ENCODE measurements at regions not wholly inside any gene's neighbourhood (a gene's known extent, or its start where the extent isn't known, plus 50 kb on each side); places are given as distances from the start of the nearest gene placed in this dataset.

DNA sequence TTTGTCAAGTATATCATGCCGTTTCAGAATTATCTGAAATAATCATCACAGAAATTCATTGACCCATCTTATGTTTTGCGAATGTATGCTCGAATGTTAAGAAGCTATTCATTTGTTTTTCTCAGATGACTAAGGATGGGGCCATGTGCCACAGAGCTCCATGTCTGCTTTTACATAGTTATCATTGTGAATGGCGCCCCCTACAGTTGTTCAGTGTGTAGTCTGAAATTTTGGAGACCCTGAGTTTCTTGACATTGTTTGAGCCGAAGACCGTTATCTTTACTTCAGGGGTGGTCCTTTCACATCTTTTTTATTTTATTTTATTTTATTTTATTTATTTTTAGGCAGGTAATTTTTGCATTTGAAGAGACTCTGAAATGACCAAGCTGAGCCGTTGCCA, 972.0 kb upstream of the RBFOX1 start:
- no peak for DNase-seq

DNA sequence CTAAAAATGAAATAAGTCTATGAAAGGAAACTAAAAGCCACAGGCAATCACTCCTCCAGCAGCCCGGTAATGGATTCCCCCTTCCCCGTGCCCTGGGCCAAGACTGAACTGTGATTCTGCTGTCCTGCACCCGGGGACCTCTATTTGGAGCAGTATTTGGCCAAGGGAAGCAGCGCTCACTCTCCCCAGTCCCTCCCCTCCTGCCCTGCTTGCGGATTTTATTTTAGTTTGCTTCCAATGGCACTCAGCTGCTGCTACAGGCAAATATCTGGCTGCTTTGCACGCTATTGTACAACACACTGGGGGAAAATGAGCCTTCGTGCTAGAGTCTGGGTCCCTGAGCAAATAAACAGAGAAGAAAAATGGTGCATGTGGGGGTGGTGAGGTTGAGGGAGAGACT, 975.7 kb upstream of the RBFOX1 start:
- no peak for DNase-seq

DNA sequence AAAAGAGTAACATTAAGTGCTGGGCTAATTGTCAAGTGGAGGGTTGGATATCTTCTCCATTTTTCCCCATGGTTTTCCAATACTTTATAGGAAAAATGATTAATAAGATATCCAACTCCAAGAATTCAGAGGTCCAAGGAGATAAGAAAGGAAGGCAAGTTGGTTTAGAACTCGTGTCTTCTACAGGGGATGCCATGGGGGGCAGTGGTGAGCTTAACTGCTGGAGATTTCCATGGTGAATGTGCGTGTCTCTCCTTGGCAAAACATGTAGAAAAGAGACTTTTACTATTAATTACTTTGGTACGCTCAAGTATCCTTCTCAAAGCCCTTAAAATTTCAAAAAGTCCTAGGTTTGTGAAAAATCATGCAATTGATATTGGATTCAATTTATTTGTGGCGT, 982.9 kb upstream of the RBFOX1 start:
- no peak for DNase-seq

DNA sequence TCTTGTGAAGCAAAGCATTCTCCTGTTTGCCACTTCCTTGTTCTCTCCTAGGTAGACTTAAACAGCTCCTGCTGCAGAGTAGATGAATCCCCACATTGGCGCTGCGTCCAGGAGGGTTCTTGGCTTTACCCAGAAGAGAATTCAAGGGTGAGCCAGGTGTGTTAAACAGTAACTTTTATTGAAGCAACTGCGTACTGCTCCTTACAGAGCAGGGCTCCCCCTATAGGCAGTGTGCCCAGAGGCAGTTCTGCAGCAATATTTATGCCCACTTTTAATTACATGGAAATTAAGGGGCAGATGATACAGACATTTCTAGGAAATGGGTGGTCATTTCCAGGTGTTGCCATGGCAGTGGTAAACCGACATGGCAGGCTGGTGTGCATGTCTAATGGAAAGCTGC, 987.6 kb upstream of the RBFOX1 start:
- DNase-seq, result no peak

DNA sequence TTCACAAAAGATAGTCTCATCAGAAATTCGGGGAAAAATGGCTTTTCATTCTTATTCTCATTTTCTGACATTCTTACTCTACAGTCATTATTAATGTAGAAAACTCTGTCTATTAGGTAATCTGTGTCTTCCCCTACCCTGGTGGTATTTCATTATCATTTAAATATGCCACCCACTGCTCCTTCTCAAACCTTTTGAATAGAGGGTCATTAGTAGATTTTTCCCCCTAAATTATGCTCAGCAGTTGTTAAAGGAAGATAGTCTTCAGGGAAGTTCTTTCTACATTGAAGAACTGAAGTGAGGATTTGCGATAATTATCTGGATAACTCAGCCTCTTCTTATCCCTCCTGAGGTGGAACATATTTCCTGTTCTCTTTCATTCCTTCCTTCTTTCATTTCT, 989.5 kb upstream of the RBFOX1 start:
- no peak for DNase-seq

DNA sequence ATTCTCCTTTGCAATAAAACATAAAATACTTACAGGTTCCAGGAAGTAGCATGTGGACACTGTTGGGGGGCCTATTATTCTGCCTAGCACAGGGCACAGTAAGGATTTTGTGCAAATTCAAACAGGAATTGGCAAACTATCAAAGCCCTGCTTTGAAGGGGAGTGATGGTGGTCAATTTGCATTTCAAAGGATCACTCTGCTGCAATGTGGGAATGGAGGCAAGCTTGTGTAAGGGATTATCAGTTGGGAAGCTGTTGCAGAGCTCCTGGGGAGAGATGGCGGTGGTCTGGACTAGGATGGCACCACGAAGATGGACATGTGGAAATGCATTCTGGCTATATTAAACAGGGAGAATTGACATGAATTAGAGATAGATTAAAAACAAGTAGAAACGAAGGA, 990.7 kb upstream of the RBFOX1 start:
- no peak for DNase-seq

DNA sequence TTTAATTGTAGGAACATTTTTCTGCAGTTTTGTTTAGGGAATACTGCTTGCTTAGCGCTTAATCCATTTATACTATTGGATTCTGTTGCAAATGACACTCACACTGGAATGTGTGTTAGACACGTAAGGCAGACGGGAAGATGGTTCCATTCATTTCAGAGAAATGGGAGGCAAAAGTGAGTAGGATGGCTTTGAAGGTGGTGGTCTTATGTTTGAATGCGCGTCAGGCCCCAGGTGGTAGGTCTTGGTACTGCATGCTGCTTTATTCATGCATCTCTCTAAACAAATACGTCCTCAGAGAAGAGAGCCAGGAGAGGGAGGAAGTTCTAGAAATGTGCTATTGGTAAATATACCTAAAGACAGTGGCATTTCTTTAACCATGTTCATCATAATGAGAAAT, 997.6 kb upstream of the RBFOX1 start:
- DNase-seq, result no peak

DNA sequence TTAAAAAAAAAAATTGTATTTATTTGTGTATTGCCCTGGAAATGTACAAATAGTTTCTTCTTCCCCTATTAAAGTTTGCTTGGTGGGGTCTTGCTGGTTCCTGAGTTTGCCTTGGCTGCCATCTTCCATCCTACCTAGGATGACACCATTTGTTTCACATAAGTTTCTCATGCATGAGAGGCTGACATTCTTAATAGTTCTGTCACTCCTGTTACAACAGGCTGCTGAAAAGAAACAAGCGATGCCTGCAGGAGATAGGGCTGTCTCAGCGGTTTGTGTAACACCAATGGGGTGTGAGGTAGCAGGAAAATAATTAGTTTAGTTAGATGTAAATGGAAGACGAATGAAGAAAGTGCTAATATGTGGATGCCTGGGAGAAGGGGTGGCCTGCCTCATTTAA, 1000.9 kb upstream of the RBFOX1 start:
- DNase-seq, result no peak

DNA sequence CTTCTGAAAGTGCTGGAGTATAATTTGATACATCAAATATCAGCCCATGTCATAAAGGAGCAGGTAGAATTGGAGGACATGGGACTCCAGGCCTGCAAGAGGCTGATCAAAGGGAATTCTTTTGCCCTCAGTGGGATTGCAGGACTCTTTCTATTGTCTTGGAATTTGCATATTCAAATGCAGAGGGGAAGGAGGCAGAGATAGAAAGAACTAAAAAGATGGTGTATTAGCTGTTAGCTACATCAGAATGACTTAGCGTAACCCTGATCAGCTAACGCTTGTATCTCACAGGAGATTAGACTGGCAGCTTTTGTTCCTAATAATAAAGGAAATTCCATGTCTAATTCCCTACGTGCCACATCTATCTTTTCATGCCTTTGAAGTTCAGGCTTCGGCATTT, 1014.7 kb upstream of the RBFOX1 start:
- no peak for DNase-seq

DNA sequence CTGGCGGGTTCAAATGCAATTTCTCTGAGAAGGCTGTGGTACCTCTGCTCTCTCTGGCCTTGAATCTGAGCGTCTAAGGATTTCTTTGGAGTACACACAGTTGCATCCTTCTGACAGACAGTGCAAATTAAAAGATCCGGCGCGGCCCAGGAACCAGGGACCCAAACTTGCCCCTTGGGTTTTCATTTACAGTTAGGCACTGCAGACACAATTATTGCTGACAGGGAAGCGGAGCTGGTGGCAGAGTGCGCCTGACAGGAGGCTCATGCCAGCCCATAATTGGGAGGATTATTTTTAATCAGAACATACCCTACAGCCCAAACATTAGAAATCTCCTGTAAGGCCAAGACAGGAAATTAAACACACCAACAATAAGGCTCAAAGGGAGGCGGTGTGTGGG, 1023.4 kb upstream of the RBFOX1 start:
- DNase-seq, result no peak

DNA sequence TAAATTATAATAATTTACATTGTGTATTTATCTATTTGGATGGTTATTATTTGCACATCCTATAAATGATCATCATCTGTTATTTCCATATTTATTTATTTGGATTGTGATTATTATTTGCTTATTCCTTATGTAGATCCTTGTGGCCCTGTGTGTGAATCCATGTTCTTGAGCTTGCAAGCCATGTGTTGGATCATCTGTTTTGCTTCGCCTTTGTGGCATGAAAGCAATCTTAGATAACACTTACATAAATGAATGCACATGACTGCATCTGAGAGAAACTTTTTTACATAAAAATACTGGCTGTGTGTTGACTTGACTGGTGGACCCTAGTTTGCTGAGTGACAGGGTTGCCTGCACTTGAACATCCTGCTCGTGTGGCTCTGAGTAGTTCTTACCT, 1024.5 kb upstream of the RBFOX1 start:
- DNase-seq, result no peak

DNA sequence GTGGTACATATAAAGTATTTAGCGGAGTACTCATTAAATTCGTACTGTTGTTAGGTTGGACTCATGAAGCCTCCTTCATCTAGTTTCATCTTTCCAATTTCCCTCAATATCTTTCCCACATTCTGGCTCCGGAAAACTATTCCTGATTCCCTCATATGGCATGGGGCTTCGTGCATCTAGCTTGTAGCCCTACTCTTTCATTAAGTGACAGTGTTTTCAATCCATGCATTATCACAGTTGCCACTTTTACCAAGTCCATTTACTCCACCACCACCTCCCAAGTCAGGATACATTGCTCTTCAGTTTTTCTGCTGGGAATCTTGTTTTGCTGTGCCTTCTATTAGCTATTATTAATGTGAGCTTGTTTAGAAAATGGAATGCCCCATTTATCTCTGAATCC, 1032.1 kb upstream of the RBFOX1 start:
- no peak for DNase-seq

DNA sequence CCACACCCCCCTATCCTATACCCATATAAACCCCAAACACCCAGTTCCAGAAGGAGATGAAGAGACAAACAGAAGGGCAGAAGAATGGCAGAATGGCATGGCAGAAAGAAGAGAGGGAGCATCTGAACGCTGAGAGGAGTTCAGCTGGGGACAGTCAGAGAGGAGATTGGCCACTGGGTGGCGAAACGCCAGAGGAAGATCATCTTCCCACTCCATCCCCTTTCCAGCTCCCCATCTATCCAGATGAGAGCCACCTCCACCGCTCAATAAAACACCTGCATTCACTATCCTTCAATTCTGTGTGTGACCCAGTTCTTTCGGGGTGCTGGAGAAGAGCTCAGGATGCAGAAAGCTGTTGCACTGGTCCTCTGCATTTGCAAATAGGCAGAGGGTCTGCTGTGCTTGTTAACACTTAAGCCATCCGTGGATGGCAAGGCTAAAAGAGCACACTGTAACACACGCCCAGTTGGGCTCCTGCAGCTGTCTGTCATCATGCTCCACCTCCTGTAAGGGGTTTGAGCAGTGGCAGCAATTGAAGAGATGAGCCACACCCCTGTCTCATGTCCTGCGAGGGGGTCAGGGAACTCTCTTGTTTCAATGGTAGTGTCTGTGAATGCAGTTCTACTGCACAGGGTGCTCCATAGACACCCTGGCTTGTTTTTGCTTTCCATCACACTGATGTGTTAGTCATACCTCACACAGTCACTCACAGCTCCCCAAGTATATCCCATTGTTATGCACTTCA, 1034.8 kb upstream of the RBFOX1 start:
- DNase-seq, result no peak

DNA sequence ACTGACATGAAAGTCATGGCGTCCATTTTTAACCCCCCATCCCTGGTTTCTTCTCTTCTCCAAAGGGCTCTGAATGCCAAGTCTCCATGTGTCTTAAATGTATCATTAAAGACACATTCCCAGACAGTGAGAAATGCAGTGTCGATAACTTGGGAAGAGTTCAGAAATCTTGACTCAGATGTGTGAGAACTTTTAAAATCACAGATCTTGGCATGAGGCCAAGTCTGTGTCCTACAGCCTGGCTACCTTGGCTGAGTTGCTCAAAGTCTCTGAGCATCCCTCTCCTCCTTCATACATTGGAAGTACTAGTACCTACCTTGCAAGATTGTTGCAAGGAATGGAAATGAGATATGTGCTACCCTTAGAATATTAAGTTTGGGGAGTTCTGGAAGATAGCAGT, 1046.5 kb upstream of the RBFOX1 start:
- DNase-seq, result no peak

DNA sequence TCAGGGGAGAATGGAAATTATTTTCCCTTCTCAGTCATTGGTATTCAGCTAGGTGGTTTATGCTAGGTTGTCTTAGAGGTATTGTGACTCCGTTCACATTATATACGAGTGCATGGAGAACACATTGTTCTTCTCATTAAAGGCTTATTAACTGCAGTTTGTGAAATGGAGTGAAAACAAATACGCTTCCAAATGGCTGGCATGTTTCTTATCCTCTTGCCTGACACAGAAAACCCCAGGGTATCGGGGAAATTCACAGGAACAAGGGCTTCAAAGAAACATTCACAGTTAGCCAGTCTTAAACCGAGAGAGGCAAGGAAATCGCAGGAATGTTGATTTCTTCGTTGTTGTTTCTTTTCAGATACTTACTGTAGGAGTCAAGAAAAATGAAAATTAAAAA, 1047.9 kb upstream of the RBFOX1 start:
- DNase-seq, result no peak

DNA sequence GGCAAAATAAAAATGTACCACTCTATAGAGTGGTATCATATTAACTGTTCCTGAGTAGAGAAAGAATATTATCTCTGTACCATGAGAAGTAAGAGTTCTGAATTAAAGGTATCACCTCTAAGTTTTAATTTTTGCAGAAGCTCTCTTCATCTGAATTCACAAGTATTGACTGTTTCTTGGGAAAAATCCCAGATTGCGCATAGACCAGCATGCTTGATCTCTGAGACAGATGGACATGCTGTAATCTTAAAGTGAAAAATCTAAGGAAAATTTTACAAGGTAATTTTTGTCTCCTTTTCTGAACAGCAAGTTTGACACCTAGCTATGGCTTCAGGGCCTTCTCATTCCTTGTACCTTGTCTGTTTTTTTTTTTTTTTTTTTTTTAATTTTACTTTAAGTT, 1050.7 kb upstream of the RBFOX1 start:
- no peak for DNase-seq

DNA sequence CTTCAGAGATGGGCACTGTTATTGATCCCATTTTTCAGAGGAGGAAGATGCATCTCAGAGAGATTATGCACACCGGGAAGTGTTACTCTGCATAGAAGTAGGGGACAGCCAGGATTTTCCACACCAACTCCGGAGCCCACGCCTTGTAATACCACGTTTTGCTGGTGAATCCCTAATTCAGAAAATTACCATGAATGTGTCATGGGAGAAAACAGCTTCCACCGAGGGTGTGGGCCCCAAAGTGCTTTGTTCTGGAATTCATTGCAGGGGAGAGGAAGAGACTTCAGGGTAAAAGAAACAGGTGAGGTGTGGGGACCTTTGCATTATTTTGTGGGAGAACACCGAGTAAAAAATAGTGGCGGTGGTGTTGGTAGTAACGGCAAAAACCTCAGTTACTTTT, 1051.4 kb upstream of the RBFOX1 start:
- DNase-seq, result no peak

DNA sequence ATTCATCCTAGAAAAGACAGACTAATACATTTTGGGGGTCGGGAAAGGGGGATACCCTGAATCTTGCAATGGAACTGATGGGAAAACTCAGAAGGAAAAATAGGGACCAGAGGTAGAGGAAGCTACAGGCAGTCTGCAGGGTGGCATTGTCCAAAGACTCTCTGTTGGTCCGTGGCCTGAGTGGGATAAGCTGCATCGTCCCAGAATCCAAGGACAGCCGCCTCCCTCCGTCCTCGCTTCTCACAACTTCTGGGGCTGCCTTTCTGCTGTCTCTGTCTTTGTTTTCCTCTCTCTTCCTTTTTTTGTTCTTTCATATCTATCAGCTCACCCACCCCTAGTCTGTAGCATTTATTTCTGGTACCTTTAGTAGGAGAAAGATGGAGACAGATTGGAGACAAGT, 1052.6 kb upstream of the RBFOX1 start:
- no peak for DNase-seq

DNA sequence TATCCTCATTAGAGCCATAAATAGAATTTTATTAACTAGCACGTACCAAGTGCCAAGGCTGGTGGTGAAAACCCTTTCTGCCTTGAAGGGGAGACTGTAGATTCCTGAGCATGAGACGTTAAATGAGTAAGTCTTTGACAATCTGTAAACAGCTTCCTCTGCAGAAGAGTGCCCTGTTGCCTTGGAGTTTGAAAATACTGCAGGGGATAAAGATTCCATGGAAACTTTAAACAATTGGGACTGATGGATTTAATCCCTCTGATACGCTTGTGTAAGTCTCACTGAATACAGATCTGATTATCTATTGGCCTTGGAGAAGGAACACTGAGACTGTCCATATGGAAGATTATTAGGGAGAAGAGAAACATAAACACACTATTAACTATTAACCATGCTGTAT, 1053.4 kb upstream of the RBFOX1 start:
- DNase-seq, result no peak

DNA sequence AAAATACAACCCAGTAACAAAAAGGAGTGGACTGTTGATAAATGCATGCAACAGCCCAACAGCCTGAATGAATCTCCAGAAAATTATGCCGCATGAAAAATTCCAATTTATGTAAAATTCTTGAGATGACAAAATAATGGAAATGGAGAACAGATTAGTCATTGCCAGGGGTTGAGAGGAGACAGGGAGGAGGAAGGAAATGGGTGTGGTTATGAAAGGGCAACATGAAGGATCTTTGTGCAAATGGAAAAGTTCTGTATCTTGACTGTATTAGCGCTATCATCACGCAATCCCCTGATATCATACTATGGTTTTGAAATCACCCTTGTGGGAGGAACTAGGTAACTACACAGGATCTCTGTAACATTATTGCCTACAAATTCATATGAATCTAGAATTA, 1058.3 kb upstream of the RBFOX1 start:
- DNase-seq, result no peak

DNA sequence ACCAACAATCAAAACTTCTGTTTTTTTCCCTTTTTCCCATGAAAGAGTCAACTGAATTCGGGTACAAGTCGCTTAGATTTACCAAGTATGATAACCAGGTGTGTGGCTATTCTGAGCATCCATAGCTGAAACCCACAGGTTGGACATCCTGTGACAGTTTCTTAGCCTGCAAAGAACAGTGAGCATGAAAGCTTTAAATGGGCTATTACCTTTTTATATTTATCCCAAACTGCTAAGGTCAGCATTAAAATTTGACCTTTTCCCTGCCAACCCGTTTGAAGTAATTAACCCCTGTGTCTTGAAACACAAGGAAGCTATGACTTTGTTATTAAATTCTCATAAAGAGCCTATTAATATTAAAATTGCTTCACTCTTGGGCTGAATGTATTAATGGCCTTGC, 1065.0 kb upstream of the RBFOX1 start:
- no peak for DNase-seq

DNA sequence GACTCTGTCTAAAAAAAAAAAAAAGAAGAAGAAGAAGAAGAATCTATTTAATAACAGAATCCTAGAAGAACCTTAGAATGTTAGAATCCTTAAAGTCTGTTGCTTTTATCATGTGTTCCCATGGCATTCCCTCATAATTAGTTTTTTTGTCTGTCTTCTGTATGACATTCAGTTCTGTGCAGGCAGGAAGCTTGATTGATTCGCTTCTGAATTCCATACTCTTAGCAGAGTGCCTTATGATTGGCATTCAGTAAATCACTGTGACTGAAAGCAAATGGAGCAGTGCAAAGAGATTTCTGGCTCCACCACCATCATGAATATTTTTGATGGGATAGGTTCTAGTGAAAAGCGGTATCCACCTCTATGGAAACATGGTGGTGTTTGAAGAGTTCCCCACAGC, 1065.9 kb upstream of the RBFOX1 start:
- no peak for DNase-seq

DNA sequence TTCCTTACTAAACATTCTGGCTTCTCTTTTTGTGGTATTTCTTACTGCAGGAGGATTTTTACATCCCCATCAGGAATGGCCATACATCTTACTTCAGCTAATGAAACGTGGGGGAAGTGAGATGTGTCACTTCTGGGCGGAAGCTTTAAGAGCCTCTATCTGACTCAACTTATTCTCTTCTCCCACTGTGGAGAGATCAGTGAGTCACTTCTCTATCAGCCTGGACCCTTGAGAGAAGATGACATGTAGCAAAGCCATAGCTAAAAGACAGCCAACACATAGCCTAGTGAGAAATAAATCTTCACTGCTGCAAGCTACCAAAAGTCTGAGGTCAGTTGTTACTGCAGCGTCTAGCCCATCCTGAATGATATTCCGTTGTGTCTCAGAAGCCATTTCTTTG, 1066.7 kb upstream of the RBFOX1 start:
- no peak for DNase-seq

DNA sequence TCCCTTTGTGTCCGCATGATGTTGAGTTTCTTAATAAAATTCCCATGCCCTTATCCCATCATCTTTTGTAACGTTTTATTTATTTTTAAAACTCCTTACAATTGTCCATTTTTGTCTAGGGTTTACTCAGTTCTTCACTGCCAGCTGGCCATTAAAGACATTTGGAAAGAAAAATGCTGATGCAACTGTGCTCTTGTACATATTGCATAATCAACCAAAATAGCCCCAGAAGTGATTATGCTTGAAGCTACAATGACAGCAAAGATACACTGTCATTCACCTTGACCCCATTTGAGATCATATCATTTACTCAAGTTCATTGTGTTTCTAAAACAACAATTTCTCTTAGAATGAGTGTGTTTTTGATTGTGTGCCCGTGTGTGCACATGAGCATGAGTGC, 1074.6 kb upstream of the RBFOX1 start:
- no peak for DNase-seq

DNA sequence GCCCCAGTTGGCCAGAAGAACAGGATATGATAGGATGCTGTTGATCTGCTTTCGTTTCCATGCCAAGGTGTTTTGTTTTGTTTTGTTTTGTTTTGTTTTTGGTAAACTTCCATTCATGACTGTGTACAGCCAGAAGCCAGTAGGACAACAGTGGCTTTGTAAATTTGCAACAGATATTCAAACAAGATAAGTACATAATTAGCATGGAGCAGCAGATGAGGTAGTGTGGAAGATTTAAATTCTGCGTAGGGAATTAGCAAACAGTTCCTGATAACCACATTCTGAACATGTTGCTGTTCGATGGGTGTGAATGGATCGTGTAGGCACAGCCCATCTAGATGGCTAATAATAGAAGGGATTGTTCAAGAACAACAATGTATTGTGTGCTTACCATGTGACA, 1080.1 kb upstream of the RBFOX1 start:
- no peak for DNase-seq

DNA sequence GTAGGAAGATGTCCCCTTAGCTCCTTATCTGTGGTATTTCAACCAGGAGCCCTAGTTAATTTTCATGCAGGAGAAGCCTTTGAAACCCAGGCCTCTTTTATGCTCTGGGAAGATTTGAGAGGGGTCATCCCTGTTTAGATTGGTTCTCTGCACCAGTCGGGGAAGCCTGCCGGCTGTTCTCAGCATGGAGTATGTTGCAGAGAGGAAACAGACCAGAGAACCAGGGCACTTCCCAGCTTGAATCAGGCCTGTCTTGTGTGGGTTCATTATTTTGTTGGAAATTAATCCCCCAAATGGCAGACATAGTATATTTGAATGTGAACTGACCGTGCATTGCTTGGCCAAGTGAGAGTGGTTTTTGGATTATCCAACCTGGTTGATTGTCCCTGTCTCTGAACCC, 1082.1 kb upstream of the RBFOX1 start:
- DNase-seq, result no peak

Data from suppressor macrophage treated with lipopolysaccharide for 4 hours (primary cell).